ENCODE measurements at regions not wholly inside any gene's neighbourhood (a gene's known extent, or its start where the extent isn't known, plus 50 kb on each side); places are given as distances from the start of the nearest gene placed in this dataset.

DNA sequence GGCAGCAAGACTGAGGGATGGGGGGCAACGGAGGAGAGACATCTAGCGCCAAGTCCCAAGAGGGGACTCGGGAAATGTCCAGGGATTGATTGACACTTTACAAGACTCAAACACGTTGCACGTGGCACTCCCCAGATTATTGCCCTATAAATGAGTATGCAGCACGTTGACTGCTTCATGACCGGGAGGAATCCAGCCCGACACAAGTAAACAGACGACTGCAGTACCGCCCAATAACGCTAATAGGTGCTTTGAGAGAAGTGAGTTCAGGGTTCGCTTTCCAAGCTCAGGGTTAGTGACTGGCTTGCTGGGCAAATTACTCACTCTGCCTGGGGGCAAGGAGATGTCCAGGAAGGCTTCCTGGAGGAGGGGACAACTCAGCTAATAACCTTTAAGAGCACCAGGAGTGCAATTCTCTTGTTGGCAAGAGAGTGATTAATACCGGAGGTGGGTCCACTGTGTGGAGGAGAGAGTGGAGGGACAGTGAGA, 73.3 kb upstream of the MYL10 start:
- H3K27ac Mint-ChIP-seq (ENCODE audit: unreplicated experiment), result no peak overlapping the region
- no TSS peak for BruUV-seq (replicated peaks)
- H3K36me3 Mint-ChIP-seq (ENCODE audit: insufficient read depth, unreplicated experiment), result peaks cover 4% of the 10 kb centered on the region
- H3K27me3 Mint-ChIP-seq (ENCODE audit: unreplicated experiment), result peaks cover 24% of the 10 kb centered on the region
- intact Hi-C loops (cut with micrococcal nuclease; ENCODE audit: unreplicated experiment), result no loop called here
- no peak for DNase-seq
- H3K4me3 Mint-ChIP-seq (ENCODE audit: low read depth, unreplicated experiment), result no peak overlapping the region
- no peak for TF ChIP-seq CTCF (IDR thresholded peaks at IDR 0.05; ENCODE audit: unreplicated experiment)
- no peaks in the 10 kb centered on the region for H3K4me1 Mint-ChIP-seq (ENCODE audit: low read depth, unreplicated experiment)
- no peaks in the 10 kb centered on the region for H3K9me3 Mint-ChIP-seq (ENCODE audit: low read depth, unreplicated experiment)
- CTCF ChIA-PET, result interaction anchor here (0.6 to 0.8 kb wide), 3 partner anchors 41 to 121 kb away, joined by 3 to 7 read pairs (median 5); no protein-coding TSS in a partner anchor

- CTCF ChIA-PET, result no interaction called here
- H3K27me3 Mint-ChIP-seq (ENCODE audit: unreplicated experiment), result peaks cover 31% of the 10 kb centered on the region
- no peak for DNase-seq
- no peaks in the 10 kb centered on the region for H3K9me3 Mint-ChIP-seq (ENCODE audit: low read depth, unreplicated experiment)
- intact Hi-C loops (cut with micrococcal nuclease; ENCODE audit: unreplicated experiment), result no loop called here
- no TSS peak for BruUV-seq (replicated peaks)
- no peak overlapping the region for H3K4me3 Mint-ChIP-seq (ENCODE audit: low read depth, unreplicated experiment)
- no peaks in the 10 kb centered on the region for H3K4me1 Mint-ChIP-seq (ENCODE audit: low read depth, unreplicated experiment)
- H3K27ac Mint-ChIP-seq (ENCODE audit: unreplicated experiment), result no peak overlapping the region
- peaks cover 4% of the 10 kb centered on the region for H3K36me3 Mint-ChIP-seq (ENCODE audit: insufficient read depth, unreplicated experiment)
- TF ChIP-seq CTCF (IDR thresholded peaks at IDR 0.05; ENCODE audit: unreplicated experiment), result no peak
Observed at GRCh38 chr7:101705331-101705730, 76.2 kb upstream of the MYL10 start.

DNA sequence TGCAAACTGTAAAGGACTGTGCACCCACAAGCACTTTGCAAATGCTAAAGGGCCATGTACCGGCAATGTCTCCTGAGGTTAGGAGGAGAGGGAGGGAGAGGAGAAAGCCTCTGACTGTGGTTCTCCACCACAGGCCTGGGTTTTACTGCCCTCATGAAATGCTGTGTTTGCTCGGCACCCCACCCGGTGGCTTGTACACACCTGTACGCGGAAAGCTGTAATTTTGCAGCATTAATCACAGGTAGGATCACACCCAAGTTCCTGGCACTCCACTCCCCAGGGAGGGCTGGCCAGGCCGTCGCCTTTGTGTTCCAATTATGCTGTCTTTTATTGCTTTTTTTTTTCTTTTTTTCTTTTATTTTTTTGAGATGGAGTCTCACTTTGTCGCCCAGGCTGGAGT, 78.5 kb upstream of the MYL10 start:
- TF ChIP-seq CTCF (IDR thresholded peaks at IDR 0.05; ENCODE audit: unreplicated experiment), result no peak
- Mint-ChIP-seq H3K36me3 (ENCODE audit: insufficient read depth, unreplicated experiment) (peaks cover 1% of the 10 kb centered on the region), H3K4me1 (ENCODE audit: low read depth, unreplicated experiment) (no peaks in the 10 kb centered on the region), H3K4me3 (ENCODE audit: low read depth, unreplicated experiment) (no peak overlapping the region), H3K27ac (ENCODE audit: unreplicated experiment) (no peak overlapping the region), H3K27me3 (ENCODE audit: unreplicated experiment) (peaks cover 31% of the 10 kb centered on the region), H3K9me3 (ENCODE audit: low read depth, unreplicated experiment) (no peaks in the 10 kb centered on the region)
- CTCF ChIA-PET, result no interaction called here
- BruUV-seq (replicated peaks), result no TSS peak
- DNase-seq, result no peak
- intact Hi-C loops (cut with micrococcal nuclease; ENCODE audit: unreplicated experiment), result no loop called here

DNA sequence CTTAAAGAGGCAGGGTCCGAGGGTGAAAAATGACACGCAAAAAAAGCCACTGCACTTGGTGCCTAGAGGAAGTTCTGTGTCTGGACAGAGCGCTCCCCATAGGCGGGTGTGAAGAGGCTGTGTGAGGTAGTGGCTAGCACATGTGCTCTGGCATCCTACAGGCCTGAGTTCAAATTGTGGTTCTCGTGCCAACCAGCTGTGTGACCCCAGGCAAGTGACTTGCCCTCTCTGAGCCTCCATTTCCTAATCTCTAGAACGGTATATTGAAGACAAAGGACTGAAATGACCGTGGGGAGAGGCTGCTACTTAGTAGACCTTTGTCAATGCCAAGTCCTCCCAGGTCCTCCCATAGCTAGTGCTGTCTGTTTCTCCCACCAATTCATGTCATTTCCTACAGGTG, 79.1 kb upstream of the MYL10 start:
- no TSS peak for BruUV-seq (replicated peaks)
- CTCF ChIA-PET, result no interaction called here
- peaks cover 31% of the 10 kb centered on the region for H3K27me3 Mint-ChIP-seq (ENCODE audit: unreplicated experiment)

More for the DNA sequence above, 79.1 kb upstream of the MYL10 start:
- no peak for DNase-seq
- no peak for TF ChIP-seq CTCF (IDR thresholded peaks at IDR 0.05; ENCODE audit: unreplicated experiment)
- Mint-ChIP-seq H3K27ac (ENCODE audit: unreplicated experiment) (no peak overlapping the region), H3K4me3 (ENCODE audit: low read depth, unreplicated experiment) (no peak overlapping the region), H3K4me1 (ENCODE audit: low read depth, unreplicated experiment) (no peaks in the 10 kb centered on the region), H3K9me3 (ENCODE audit: low read depth, unreplicated experiment) (no peaks in the 10 kb centered on the region), H3K36me3 (ENCODE audit: insufficient read depth, unreplicated experiment) (no peaks in the 10 kb centered on the region)
- intact Hi-C loops (cut with micrococcal nuclease; ENCODE audit: unreplicated experiment), result no loop called here

Data from Calu3 (cell line).